HEK293 (cell line): ENCODE measurements at regions not wholly inside any gene's neighbourhood (a gene's known extent, or its start where the extent isn't known, plus 50 kb on each side); places are given as distances from the start of the nearest gene placed in this dataset.

Source experiments
- CTCF ChIP-seq: fragments of 450-650 bp; formaldehyde crosslinking; IDR thresholded peaks from 2 replicates; pipeline ENCODE4 v1.5.1; 2016; ENCODE audit warnings: missing biosample characterization, missing genetic modification characterization
- KLF9 ChIP-seq: fragments of 450-650 bp; formaldehyde crosslinking; IDR thresholded peaks from 2 replicates; pipeline ENCODE4 v1.5.1; 2016; ENCODE audit warnings: missing biosample characterization, missing genetic modification characterization, low read depth
- MEIS1 ChIP-seq: sonication (generic); formaldehyde crosslinking; IDR thresholded peaks from 2 replicates; pipeline ENCODE4 v1.8.1; 2022; ENCODE audit warnings: missing genetic modification reagents, mild to moderate bottlenecking, borderline replicate concordance
- REST ChIP-seq: fragments of 450-650 bp; formaldehyde crosslinking; IDR thresholded peaks from 2 replicates; pipeline ENCODE4 v1.5.1; 2016; ENCODE audit warnings: missing biosample characterization, missing genetic modification characterization
- SCRT2 ChIP-seq: fragments of 450-650 bp; formaldehyde crosslinking; IDR thresholded peaks from 2 replicates; pipeline ENCODE4 v1.5.1; 2016; ENCODE audit warnings: missing biosample characterization, missing genetic modification characterization
- SP2 ChIP-seq: fragments of 450-650 bp; formaldehyde crosslinking; IDR thresholded peaks from 2 replicates; pipeline ENCODE4 v1.5.1; 2016; ENCODE audit warnings: missing biosample characterization, missing genetic modification characterization
- ZEB2 ChIP-seq: fragments of 450-650 bp; formaldehyde crosslinking; IDR thresholded peaks from 2 replicates; pipeline ENCODE4 v1.5.1; 2016; ENCODE audit warnings: missing biosample characterization, missing genetic modification characterization
- ZNF140 ChIP-seq: fragments of 450-650 bp; formaldehyde crosslinking; IDR thresholded peaks from 2 replicates; pipeline ENCODE4 v1.5.1; 2016; ENCODE audit warnings: missing biosample characterization, missing genetic modification characterization
- ZNF157 ChIP-seq: fragments of 450-650 bp; formaldehyde crosslinking; IDR thresholded peaks from 2 replicates; pipeline ENCODE4 v1.5.1; 2016; ENCODE audit warnings: missing biosample characterization, missing genetic modification characterization
- ZNF362 ChIP-seq: fragments of 450-650 bp; formaldehyde crosslinking; IDR thresholded peaks from 2 replicates; pipeline ENCODE4 v1.5.1; 2016; ENCODE audit warnings: missing biosample characterization, missing genetic modification characterization
- ZNF473 ChIP-seq: fragments of 450-650 bp; formaldehyde crosslinking; IDR thresholded peaks from 2 replicates; pipeline ENCODE4 v1.5.1; 2017; ENCODE audit warnings: missing biosample characterization, missing genetic modification characterization
- ZSCAN18 ChIP-seq: fragments of 450-650 bp; formaldehyde crosslinking; IDR thresholded peaks from 2 replicates; pipeline ENCODE4 v1.5.1; 2016; ENCODE audit warnings: missing biosample characterization, missing genetic modification characterization

- TF ChIP-seq ZSCAN18 (tag by site-specific recombination) (no peak), ZNF473 (tag by site-specific recombination) (no peak), SP2 (tag by site-specific recombination) (no peak), CTCF (no peak), ZNF140 (no peak), ZNF362 (tag by site-specific recombination) (no peak), REST (no peak), MEIS1 (no peak), KLF9 (no peak), ZNF157 (tag by site-specific recombination) (no peak), ZEB2 (tag by site-specific recombination) (no peak), SCRT2 (tag by site-specific recombination) (no peak)
Observed at GRCh38 chr4:114217150-114217817, 237.8 kb upstream of the ARSJ start.
